NB4 (cell line): ENCODE measurements at regions not wholly inside any gene's neighbourhood (a gene's known extent, or its start where the extent isn't known, plus 50 kb on each side); places are given as distances from the start of the nearest gene placed in this dataset.
A peak's percentile ranks its signal among the peaks of the same experiment; 100 is the strongest.

Experiments
- DNase-seq: peaks from one replicate; pipeline ENCODE4 v3.0.0; 2010; ENCODE audit warnings: low read depth
- H3K4me3 ChIP-seq: one replicate; pipeline ENCODE4 v1.5.1; 2011; ENCODE audit warnings: mild to moderate bottlenecking, low read depth, low read length, moderate library complexity
- MYC ChIP-seq: IDR thresholded peaks from 2 replicates; pipeline ENCODE4 v1.6.1; 2011; ENCODE audit warnings: low read depth, low read length
- POLR2A ChIP-seq: IDR thresholded peaks from 2 replicates; pipeline ENCODE4 v1.6.1; 2011; ENCODE audit warnings: mild to moderate bottlenecking; ENCODE audit not compliant: insufficient read length; ENCODE audit errors: extremely low read depth
- TF ChIP-seq, protein P1 (sequence below): IDR thresholded peaks from 2 replicates; pipeline ENCODE4 v1.6.1; 2011; ENCODE audit warnings: low read depth, low read length
- TF ChIP-seq, protein P2 (sequence below): IDR thresholded peaks from one replicate; pipeline ENCODE4 v1.5.1; 2012; ENCODE audit warnings: low read depth, low read length

DNA sequence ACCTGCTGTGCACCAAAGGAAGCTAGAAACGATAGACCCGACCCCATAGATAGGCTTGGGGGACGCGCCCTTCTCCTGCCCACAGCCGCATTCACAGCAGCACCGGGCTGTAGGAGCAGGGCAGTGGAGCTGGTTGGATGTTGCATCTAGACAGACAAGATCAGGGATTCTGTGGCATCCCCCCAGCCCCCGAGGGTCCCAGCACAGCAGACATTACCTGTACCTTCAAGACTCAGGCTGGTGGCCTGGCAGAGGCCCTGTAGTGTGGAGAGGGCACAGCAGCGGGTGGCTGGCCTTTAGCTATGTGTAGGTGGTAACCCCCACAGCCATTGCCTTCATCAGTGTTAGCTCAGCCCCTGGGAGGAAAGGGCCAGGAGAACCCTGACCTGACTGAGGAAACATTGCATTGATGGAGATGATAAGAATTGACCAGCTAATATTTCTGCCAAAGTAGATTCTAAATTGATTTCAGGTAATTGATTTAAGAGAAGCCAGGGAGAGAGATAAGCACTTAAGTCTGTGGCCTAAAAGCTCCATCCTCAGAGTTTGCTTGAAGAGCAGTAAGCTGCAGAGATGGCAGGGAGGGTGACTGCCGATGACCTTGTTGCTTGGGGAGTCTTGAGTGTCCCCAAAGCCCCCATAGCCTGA is 269.4 kb downstream of the TLE3 start:
- TF ChIP-seq, protein P1, sequence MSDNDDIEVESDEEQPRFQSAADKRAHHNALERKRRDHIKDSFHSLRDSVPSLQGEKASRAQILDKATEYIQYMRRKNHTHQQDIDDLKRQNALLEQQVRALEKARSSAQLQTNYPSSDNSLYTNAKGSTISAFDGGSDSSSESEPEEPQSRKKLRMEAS = no peak
- TF ChIP-seq, protein P2, sequence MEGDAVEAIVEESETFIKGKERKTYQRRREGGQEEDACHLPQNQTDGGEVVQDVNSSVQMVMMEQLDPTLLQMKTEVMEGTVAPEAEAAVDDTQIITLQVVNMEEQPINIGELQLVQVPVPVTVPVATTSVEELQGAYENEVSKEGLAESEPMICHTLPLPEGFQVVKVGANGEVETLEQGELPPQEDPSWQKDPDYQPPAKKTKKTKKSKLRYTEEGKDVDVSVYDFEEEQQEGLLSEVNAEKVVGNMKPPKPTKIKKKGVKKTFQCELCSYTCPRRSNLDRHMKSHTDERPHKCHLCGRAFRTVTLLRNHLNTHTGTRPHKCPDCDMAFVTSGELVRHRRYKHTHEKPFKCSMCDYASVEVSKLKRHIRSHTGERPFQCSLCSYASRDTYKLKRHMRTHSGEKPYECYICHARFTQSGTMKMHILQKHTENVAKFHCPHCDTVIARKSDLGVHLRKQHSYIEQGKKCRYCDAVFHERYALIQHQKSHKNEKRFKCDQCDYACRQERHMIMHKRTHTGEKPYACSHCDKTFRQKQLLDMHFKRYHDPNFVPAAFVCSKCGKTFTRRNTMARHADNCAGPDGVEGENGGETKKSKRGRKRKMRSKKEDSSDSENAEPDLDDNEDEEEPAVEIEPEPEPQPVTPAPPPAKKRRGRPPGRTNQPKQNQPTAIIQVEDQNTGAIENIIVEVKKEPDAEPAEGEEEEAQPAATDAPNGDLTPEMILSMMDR = no peak
- no peak for TF ChIP-seq MYC
- no peak overlapping the region for H3K4me3 ChIP-seq
- no peak for DNase-seq

DNA sequence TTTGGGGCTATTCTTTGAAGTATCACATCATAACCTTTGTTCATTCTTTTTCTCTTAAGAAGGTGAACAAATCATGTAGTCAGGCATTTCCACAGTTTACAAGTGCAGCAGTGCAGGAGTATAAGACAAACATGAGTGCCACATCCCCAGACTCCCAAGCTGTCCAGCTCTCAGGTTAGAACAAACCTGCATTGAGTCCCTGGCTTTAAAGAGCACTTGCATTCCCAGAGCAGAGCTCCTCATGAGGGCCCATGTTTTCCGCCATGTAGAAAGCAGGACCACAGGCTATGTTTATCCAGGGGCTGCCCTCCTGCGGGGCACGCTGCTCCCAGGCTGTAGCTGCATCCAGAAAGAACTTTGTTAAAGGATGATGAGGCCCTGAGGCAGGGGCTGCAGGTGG is 267.7 kb downstream of the TLE3 start:
- no peak for DNase-seq
- TF ChIP-seq, protein P1 = no peak
- TF ChIP-seq, protein P2 = no peak
- no peak for TF ChIP-seq POLR2A
- TF ChIP-seq MYC = no peak
- H3K4me3 ChIP-seq = no peak overlapping the region

DNA sequence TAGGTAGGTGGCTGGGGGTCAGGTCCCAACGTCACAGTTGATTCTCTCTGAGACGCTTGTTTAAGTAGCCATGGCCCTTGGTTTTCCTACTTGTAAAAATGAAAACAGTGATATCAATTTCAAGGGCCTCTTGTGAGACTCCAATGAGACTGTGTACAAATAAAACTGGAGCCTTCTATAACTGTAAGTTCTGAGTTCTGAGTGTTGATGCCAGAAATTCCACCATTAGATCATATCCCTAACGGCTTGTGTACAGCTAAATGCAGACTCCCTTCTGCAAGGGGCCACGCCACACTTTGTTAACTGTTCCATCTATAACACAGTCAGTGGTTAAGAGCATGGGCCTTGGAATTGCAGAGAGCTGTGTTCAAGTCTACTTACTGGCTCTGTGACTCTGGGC is 267.3 kb downstream of the TLE3 start:
- DNase-seq = no peak
- TF ChIP-seq, protein P1 = no peak
- TF ChIP-seq MYC = no peak
- no peak for TF ChIP-seq POLR2A
- TF ChIP-seq, protein P2 = no peak
- no peak overlapping the region for H3K4me3 ChIP-seq

DNA sequence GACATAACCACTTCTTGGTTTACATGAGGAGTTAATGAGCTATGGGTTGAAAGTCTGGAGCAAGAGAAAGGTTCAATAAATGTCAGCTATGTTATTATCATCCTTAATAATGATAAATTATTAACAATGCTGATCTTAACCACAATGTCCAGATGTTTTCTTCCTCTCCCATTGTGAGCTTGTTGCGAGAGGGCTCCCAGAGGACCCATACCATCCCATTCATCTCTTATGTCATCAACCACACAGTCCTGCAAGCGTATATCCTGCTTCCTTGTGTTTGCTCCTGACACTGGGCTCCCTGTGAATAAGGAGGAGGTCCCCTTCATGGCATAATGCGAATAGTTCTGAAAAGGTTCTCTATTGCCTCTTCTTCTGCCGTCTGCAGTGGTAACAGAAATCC is 266.8 kb downstream of the TLE3 start:
- no peak overlapping the region for H3K4me3 ChIP-seq
- peak; percentile 34 for DNase-seq
- TF ChIP-seq POLR2A (no peak), MYC (no peak)
- TF ChIP-seq, protein P1 = no peak
- TF ChIP-seq, protein P2 = no peak

DNA sequence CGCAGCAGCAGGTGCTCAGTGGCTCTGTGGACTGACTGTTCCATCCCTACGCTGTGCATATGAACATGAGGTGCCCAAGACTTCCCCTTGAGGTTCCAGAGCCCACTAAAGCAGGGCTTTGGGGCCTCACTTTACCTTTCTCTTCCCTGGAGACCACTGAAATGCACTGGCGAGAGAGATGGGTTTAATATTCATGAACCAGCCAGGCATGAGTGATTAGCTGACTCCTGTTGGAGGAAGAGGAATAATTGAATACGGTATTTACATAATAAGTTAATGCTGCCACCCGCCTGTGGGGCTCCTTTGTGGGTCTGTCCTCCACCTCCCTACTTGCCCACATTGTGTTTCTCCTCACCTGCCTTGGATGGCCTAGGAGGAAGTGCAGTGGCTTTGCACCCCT is 263.4 kb downstream of the TLE3 start:
- H3K4me3 ChIP-seq = no peak overlapping the region
- no peak for DNase-seq
- no peak for TF ChIP-seq POLR2A
- no peak for TF ChIP-seq MYC
- TF ChIP-seq, protein P1 = no peak
- TF ChIP-seq, protein P2 = no peak

DNA sequence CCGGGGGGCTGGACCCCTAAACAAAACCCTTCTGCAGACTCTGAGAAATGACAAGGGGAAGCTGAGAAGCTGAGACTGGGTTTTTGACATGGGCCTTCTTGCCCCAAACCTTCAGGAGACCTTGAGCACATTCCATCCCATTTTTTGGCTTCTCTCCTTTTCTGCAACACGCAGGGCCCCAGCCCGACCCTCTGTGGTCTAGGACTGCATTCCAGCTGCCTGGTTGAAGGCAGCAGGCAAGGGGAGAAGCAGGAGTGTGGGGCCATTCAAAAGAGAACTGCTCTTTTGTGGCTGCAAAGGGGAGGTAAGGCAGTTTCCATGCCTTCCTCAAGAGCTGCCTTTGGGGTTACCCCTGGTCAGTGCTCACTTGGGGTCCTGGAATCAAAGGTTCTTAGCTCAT is 263.0 kb downstream of the TLE3 start:
- TF ChIP-seq POLR2A (no peak), MYC (no peak)
- TF ChIP-seq, protein P1 = no peak
- TF ChIP-seq, protein P2 = no peak
- no peak for DNase-seq
- H3K4me3 ChIP-seq = no peak overlapping the region
